HG02678 (cell line): ENCODE measurements at regions not wholly inside any gene's neighbourhood (a gene's known extent, or its start where the extent isn't known, plus 50 kb on each side); places are given as distances from the start of the nearest gene placed in this dataset.

Experiments
- ATAC-seq: cut with Tn5 transposase; IDR thresholded peaks from one replicate; pipeline ENCODE4 v1.9.1; 2021; ENCODE audit warnings: mild to moderate bottlenecking, moderate library complexity; ENCODE audit not compliant: unreplicated experiment

- ATAC-seq = no peak
Observed at GRCh38 chr9:78781681-78782080, 484.8 kb downstream of the PSAT1 start.

GRCh38 chr9:78782234-78782633 is 485.3 kb downstream of the PSAT1 start:
- ATAC-seq = no peak

- ATAC-seq = no peak
Observed at GRCh38 chr9:78782858-78783257, 485.9 kb downstream of the PSAT1 start.

- ATAC-seq = no peak
Observed at GRCh38 chr9:78783743-78784142, 486.8 kb downstream of the PSAT1 start.

- ATAC-seq = no peak
Observed at GRCh38 chr9:78786794-78787193, 489.9 kb downstream of the PSAT1 start.

- no peak for ATAC-seq
Observed at GRCh38 chr9:78788101-78788500, 491.2 kb downstream of the PSAT1 start.

- ATAC-seq = no peak
Observed at GRCh38 chr9:78791779-78792178, 494.9 kb downstream of the PSAT1 start.

GRCh38 chr9:78792745-78793144 is 495.8 kb downstream of the PSAT1 start:
- ATAC-seq = no peak

- ATAC-seq = no peak
Observed at GRCh38 chr9:78805771-78806170, 508.8 kb downstream of the PSAT1 start.

- no peak for ATAC-seq
Observed at GRCh38 chr9:78806492-78807160, 509.7 kb downstream of the PSAT1 start.

- ATAC-seq = no peak
Observed at GRCh38 chr9:78807286-78807685, 510.4 kb downstream of the PSAT1 start.

- ATAC-seq = no peak
Observed at GRCh38 chr9:78808048-78808447, 511.1 kb downstream of the PSAT1 start.

GRCh38 chr9:78811622-78812276 is 514.8 kb downstream of the PSAT1 start:
- ATAC-seq = no peak

GRCh38 chr9:78812665-78813064 is 515.7 kb downstream of the PSAT1 start:
- ATAC-seq = no peak

- no peak for ATAC-seq
Observed at GRCh38 chr9:78813602-78814180, 516.8 kb downstream of the PSAT1 start.

GRCh38 chr9:78821126-78821822 is 524.3 kb downstream of the PSAT1 start:
- peak; percentile 80 for ATAC-seq

- ATAC-seq = no peak
Observed at GRCh38 chr9:78826527-78826926, 529.6 kb downstream of the PSAT1 start.

- ATAC-seq = no peak
Observed at GRCh38 chr9:78828521-78828920, 531.6 kb downstream of the PSAT1 start.

GRCh38 chr9:78830301-78830700 is 533.4 kb downstream of the PSAT1 start:
- no peak for ATAC-seq

GRCh38 chr9:78831726-78832125 is 534.8 kb downstream of the PSAT1 start:
- no peak for ATAC-seq

GRCh38 chr9:78835928-78836450 is 539.1 kb downstream of the PSAT1 start:
- no peak for ATAC-seq

- no peak for ATAC-seq
Observed at GRCh38 chr9:78839252-78839651, 542.3 kb downstream of the PSAT1 start.
